ENCODE measurements at regions not wholly inside any gene's neighbourhood (a gene's known extent, or its start where the extent isn't known, plus 50 kb on each side); places are given as distances from the start of the nearest gene placed in this dataset.
A peak's percentile ranks its signal among the peaks of the same experiment; 100 is the strongest.
"Not testable (repeated sequence)": the region's sequence is repeated elsewhere in the genome, so short reads cannot be mapped to it uniquely, and the experiment has no call there.

- no peak for DNase-seq (ENCODE audit: low spot score)
Observed at GRCh38 chr5:103764403-103764802, 201.8 kb upstream of the NUDT12 start.

GRCh38 chr5:103758996-103759395 lies 196.4 kb upstream of the NUDT12 start:
- no peak for DNase-seq (ENCODE audit: low spot score)

- no peak for DNase-seq (ENCODE audit: low spot score)
Observed at GRCh38 chr5:103755974-103756373, 193.4 kb upstream of the NUDT12 start.

- DNase-seq (ENCODE audit: low spot score): no peak
Observed at GRCh38 chr5:103745353-103746065, 182.9 kb upstream of the NUDT12 start.

GRCh38 chr5:103744159-103744558 lies 181.6 kb upstream of the NUDT12 start:
- DNase-seq (ENCODE audit: low spot score): peak; percentile 91

- no peak for DNase-seq (ENCODE audit: low spot score)
Observed at GRCh38 chr5:103743421-103743820, 180.8 kb upstream of the NUDT12 start.

- no peak for DNase-seq (ENCODE audit: low spot score)
Observed at GRCh38 chr5:103741984-103742383, 179.4 kb upstream of the NUDT12 start.

GRCh38 chr5:103736343-103736742 lies 173.8 kb upstream of the NUDT12 start:
- DNase-seq (ENCODE audit: low spot score): not testable (repeated sequence)

GRCh38 chr5:103724271-103724670 lies 161.7 kb upstream of the NUDT12 start:
- no peak for DNase-seq (ENCODE audit: low spot score)

- no peak for DNase-seq (ENCODE audit: low spot score)
Observed at GRCh38 chr5:103721183-103721582, 158.6 kb upstream of the NUDT12 start.

GRCh38 chr5:103718108-103718507 lies 155.5 kb upstream of the NUDT12 start:
- DNase-seq (ENCODE audit: low spot score): no peak

GRCh38 chr5:103708601-103709000 lies 146.0 kb upstream of the NUDT12 start:
- no peak for DNase-seq (ENCODE audit: low spot score)

- no peak for DNase-seq (ENCODE audit: low spot score)
Observed at GRCh38 chr5:103706939-103707682, 144.5 kb upstream of the NUDT12 start.

- no peak for DNase-seq (ENCODE audit: low spot score)
Observed at GRCh38 chr5:103703617-103704016, 141.0 kb upstream of the NUDT12 start.

GRCh38 chr5:103693517-103693916 lies 130.9 kb upstream of the NUDT12 start:
- no peak for DNase-seq (ENCODE audit: low spot score)

GRCh38 chr5:103690676-103691075 lies 128.1 kb upstream of the NUDT12 start:
- DNase-seq (ENCODE audit: low spot score): no peak

- DNase-seq (ENCODE audit: low spot score): no peak
Observed at GRCh38 chr5:103679873-103680272, 117.3 kb upstream of the NUDT12 start.

GRCh38 chr5:103676198-103676597 lies 113.6 kb upstream of the NUDT12 start:
- peak; percentile 64 for DNase-seq (ENCODE audit: low spot score)

- peak; percentile 8 for DNase-seq (ENCODE audit: low spot score)
Observed at GRCh38 chr5:103674739-103675138, 112.2 kb upstream of the NUDT12 start.

- no peak for DNase-seq (ENCODE audit: low spot score)
Observed at GRCh38 chr5:103674251-103674650, 111.7 kb upstream of the NUDT12 start.

- no peak for DNase-seq (ENCODE audit: low spot score)
Observed at GRCh38 chr5:103669615-103670014, 107.0 kb upstream of the NUDT12 start.

- no peak for DNase-seq (ENCODE audit: low spot score)
Observed at GRCh38 chr5:103668281-103668680, 105.7 kb upstream of the NUDT12 start.

GRCh38 chr5:103667068-103667467 lies 104.5 kb upstream of the NUDT12 start:
- peak; percentile 58 for DNase-seq (ENCODE audit: low spot score)
